NCI-H187 treated with DMSO at 0.1 percent for 48 hours (cell line): ENCODE measurements at regions not wholly inside any gene's neighbourhood (a gene's known extent, or its start where the extent isn't known, plus 50 kb on each side); places are given as distances from the start of the nearest gene placed in this dataset.

Experiments used
- DNase-seq: peaks from one replicate; lab custom pipeline; 2025; lab: John Stamatoyannopoulos, UW

DNA sequence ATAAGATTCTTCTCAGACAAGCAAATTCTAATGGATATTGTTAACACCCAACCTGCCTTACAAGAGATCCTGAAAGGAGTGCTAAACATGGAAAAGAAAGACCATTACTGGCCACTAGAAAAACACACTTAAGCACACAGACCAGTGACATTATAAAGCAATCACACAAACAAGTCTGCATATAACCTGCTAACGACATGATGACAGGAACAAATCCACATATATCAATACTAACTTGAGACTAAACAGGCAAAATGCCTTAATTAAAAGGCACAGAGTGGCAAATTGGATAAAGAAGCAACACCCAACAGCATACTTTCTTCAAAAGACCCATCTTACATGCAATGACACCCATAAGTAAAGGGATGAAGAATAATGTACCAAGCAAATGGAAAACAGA is 100.5 kb upstream of the PCDH18 start:
- DNase-seq, result no peak

DNA sequence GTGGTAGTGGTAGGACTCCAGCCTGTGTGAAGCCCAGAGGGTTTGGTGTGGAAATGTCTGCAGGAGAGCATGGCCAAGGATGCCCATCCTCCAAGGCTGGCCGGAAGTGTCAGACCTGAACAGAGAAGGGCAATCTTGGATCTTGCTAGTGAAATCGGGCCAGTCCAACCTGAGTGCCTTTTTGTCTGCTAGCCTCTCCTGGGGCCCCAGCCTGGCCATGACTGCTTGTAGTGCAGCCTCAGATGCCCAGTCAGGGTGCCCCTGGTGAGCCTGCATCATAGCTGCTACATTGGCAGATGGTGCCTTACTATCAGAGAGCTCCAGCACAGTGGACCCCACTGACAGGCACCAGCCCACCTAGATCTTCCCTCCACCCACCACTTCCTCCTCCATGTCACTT is 99.3 kb upstream of the PCDH18 start:
- DNase-seq, result no peak

DNA sequence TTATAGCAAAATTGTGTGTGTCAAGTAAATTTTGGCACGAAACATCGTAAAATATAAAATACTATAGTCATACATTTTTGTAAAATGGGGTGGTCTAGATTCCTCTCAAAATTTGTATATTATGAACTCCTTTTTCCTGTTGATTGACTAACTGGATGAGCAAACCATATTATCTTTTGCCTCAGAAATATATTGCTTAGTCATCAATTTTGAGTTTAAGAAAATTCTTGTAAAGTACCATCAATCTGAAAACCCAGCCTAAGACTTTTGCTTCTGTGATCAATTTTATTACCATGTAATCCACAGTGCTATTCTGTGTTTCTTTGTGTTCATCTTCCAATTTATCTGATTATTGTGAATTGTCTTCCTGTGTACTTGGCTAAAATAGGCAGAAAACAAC is 98.0 kb upstream of the PCDH18 start:
- no peak for DNase-seq

DNA sequence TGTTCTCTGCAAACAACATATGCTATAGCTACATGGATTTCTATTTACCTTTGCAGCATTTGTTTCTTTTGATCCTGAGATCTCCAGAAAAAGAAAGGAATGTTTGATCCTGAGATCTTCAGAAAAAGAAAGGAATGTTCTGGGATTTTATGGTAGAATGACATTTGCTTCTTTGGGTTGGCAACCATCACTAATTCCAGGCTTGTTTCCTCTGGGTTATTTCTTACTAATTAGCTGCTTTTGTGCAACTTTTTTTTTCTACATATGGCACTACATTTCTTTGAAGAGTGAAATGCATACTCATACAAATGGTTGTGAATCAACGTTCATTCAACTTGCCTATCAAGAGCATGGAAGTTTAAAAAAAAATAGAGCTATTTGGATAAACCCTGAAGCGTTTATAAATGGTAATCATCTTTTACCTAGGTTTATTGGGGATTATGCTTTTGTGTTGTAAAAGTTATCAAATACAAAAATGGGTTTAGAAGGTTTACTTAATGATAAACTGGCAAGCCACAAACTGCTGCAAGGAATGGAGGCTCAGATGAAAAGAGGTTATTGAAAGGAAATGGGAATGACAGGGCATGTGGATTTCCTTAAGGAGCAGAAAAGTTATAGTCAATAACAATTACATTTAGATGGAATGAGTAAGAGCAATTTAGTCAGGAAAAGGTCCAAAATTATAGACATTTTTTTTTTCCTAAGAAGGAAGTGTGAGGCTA is 95.6 kb upstream of the PCDH18 start:
- no peak for DNase-seq

- no peak for DNase-seq
Observed at GRCh38 chr4:137626942-137627738, 94.8 kb upstream of the PCDH18 start.

GRCh38 chr4:137623013-137623412 is 90.7 kb upstream of the PCDH18 start:
- DNase-seq, result no peak

DNA sequence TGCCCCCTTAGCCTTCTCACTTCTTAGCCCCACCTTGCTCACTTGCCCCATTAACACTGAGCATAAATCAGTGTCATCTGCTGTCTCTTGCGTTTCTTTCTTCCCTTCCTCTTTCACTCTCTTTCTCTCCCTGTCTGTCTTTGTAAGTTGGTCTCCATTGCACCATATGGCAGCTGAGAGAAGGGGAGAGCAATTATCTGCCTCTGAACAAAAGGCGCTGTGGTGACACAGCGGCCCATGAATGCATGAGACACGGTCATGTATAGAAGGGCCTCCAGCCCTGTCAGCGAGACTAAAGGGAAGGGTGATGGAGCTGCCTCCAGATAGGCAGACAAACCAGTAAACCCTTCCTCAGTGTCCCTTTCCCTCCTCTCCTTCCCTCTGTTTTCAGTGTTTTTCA is 88.8 kb upstream of the PCDH18 start:
- DNase-seq, result no peak

GRCh38 chr4:137614491-137614890 is 82.2 kb upstream of the PCDH18 start:
- no peak for DNase-seq

GRCh38 chr4:137611998-137612700 is 79.9 kb upstream of the PCDH18 start:
- DNase-seq, result no peak

DNA sequence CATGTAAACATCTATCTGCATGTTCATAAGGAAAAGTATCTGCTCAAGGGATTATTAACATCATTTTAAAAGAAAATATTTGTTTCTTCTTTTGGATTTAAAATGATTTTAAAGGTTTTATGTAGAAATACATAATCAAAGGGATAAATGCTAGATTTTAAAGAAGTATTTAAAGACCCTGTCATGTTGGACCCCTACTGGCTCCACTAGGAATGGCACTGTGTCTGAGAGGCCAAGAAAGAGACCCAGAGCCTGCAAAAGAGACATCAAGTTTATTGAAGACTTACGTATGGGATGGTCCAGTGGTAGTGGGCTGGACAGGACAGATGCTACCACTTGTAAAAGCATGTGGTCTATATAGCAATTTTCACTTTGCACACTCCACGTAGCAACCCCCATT is 78.7 kb upstream of the PCDH18 start:
- DNase-seq, result no peak

GRCh38 chr4:137609718-137610430 is 77.6 kb upstream of the PCDH18 start:
- DNase-seq, result no peak

GRCh38 chr4:137608085-137608484 is 75.8 kb upstream of the PCDH18 start:
- no peak for DNase-seq

DNA sequence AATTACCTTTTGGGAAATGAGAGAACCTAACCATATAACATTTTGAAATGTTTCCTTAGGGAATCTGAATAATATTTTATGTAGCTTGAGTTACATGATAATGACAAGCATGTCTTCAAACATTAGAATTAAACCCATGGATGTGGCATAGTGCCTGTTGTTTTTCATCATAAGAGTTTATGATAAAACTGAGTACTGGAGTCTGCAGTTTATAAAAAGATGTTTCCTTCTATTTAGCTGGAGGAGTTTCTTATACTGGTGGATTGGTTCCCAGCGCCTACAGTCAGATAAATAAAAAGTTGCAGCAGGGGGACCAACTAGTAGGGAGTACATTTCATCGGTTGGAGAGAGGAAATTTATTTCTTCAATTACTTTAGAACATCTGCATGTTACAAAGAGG is 70.1 kb upstream of the PCDH18 start:
- DNase-seq, result no peak

GRCh38 chr4:137601934-137602333 is 69.6 kb upstream of the PCDH18 start:
- DNase-seq, result no peak

GRCh38 chr4:137599734-137600133 is 67.4 kb upstream of the PCDH18 start:
- peak; percentile 16 for DNase-seq

GRCh38 chr4:137597752-137598430 is 65.6 kb upstream of the PCDH18 start:
- DNase-seq, result no peak

DNA sequence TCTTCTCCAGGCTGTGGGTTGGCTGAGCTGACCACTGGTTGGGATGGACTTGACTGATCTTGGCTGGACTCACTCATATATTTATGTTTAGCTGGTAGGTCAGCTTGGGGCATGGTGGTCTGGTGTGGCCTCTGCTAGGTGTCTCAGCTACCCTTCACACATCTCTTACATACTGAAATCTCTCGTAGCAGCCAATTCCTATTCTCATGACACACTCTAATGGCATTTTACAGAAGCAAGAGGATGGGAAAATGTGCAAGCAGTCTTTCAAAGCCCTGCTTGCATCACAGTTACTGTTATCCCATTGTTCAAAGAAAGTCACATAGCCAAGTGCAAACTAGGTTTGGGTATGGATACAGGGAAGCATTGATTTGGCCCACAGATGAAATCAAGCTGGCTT is 55.5 kb upstream of the PCDH18 start:
- no peak for DNase-seq

DNA sequence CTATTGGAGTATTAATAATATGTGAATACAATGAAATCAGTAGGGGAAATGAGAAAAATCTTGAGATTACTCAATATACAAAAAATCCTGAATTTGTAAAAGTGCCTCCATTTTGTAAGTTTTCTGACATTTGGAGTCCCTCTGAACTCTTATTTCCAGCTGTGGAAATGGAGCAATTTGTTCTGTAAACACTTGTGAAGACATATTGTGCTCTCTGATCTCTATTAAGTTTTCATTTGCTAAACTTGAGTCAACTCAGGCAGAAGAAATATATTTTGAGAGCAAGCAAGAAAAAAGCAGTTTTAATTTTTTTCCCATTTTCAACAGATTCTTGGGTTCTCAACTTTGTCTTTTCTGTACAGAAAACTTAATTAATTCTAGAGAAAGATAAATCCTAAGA is 51.4 kb upstream of the PCDH18 start:
- DNase-seq, result no peak
